ENCODE measurements at regions not wholly inside any gene's neighbourhood (a gene's known extent, or its start where the extent isn't known, plus 50 kb on each side); places are given as distances from the start of the nearest gene placed in this dataset.
"Not testable (repeated sequence)": the region's sequence is repeated elsewhere in the genome, so short reads cannot be mapped to it uniquely, and the experiment has no call there.

GRCh38 chr3:152910211-152910610 lies 75.3 kb downstream of the P2RY1 start:
- TF ChIP-seq CTCF (IDR thresholded peaks at IDR 0.05) = no peak
- no peak for ATAC-seq (ENCODE audit: low FRiP score)
- DNase-seq (ENCODE audit: low spot score) = no peak

- TF ChIP-seq CTCF (IDR thresholded peaks at IDR 0.05) = no peak
- no peak for DNase-seq (ENCODE audit: low spot score)
- no peak for ATAC-seq (ENCODE audit: low FRiP score)
Observed at GRCh38 chr3:152910966-152911365, 76.0 kb downstream of the P2RY1 start.

GRCh38 chr3:152914743-152915142 lies 79.8 kb downstream of the P2RY1 start:
- not testable (repeated sequence) for DNase-seq (ENCODE audit: low spot score); ATAC-seq (ENCODE audit: low FRiP score)

GRCh38 chr3:152915695-152916094 lies 80.8 kb downstream of the P2RY1 start:
- no peak for ATAC-seq (ENCODE audit: low FRiP score)
- TF ChIP-seq CTCF (IDR thresholded peaks at IDR 0.05) = no peak
- no peak for DNase-seq (ENCODE audit: low spot score)

GRCh38 chr3:152916753-152917279 lies 81.9 kb downstream of the P2RY1 start:
- DNase-seq (ENCODE audit: low spot score) = no peak
- ATAC-seq (ENCODE audit: low FRiP score) = no peak
- no peak for TF ChIP-seq CTCF (IDR thresholded peaks at IDR 0.05)

- TF ChIP-seq CTCF (IDR thresholded peaks at IDR 0.05) = no peak
- DNase-seq (ENCODE audit: low spot score) = no peak
- ATAC-seq (ENCODE audit: low FRiP score) = no peak
Observed at GRCh38 chr3:152921351-152921750, 86.4 kb downstream of the P2RY1 start.

- DNase-seq (ENCODE audit: low spot score) = no peak
- TF ChIP-seq CTCF (IDR thresholded peaks at IDR 0.05) = no peak
- ATAC-seq (ENCODE audit: low FRiP score) = no peak
Observed at GRCh38 chr3:152922554-152922953, 87.6 kb downstream of the P2RY1 start.

- ATAC-seq (ENCODE audit: low FRiP score) (no peak), DNase-seq (ENCODE audit: low spot score) (no peak)
- TF ChIP-seq CTCF (IDR thresholded peaks at IDR 0.05) = no peak
Observed at GRCh38 chr3:152927131-152927530, 92.2 kb downstream of the P2RY1 start.
